ENCODE measurements at regions not wholly inside any gene's neighbourhood (a gene's known extent, or its start where the extent isn't known, plus 50 kb on each side); places are given as distances from the start of the nearest gene placed in this dataset.

DNA sequence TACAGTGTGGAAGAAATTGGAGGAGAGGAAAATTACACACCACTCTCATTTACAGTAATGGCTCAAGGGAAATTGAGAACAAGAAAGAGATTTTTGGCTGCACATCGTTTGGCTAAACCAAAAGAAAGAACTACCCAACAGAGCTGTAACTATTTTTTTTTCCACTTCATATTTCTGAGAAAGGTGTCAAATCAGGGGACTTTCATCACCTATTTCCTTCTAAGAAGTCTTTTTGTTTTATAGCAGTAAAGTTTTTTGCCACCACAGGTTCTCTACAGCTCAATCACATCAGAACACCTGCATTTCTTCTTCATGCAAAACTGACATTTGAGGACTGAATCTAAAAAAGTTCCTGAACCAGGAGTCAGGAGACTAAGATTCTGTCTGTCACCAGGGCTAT, 57.5 kb upstream of the TNIP3 start:
- FAIRE-seq (no peak), DNase-seq (ENCODE audit: insufficient read length) (no peak)
- TF ChIP-seq POLR2A (IDR thresholded peaks at IDR 0.05; ENCODE audit: low read depth, low read length) (no peak), POLR2AphosphoS5 (IDR thresholded peaks at IDR 0.05; ENCODE audit: low read depth, low read length) (no peak), TAF1 (IDR thresholded peaks at IDR 0.05; ENCODE audit: borderline replicate concordance, low read depth, low read length) (no peak)

DNA sequence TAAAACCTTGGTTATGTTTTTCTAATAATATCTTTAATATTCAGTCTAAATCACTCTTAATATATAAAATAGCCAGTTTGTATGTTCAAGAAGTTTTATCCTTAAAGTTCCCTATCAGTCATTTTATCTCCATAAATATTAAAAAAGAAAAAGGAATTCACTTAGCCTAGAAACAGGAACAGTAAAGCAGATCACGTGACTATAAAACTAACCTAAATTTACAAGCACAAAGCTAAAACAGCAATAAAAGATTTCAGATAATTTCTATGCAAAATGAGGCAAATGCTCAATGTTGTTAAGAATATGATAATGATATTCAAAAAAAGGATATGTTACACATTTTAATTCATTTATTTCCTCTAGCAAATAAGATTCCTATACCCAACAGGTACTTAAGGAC, 57.1 kb upstream of the TNIP3 start:
- no peak for TF ChIP-seq POLR2A (IDR thresholded peaks at IDR 0.05; ENCODE audit: low read depth, low read length)
- TF ChIP-seq TAF1 (IDR thresholded peaks at IDR 0.05; ENCODE audit: borderline replicate concordance, low read depth, low read length) = no peak
- TF ChIP-seq POLR2AphosphoS5 (IDR thresholded peaks at IDR 0.05; ENCODE audit: low read depth, low read length) = no peak
- no peak for DNase-seq (ENCODE audit: insufficient read length)
- FAIRE-seq = no peak

DNA sequence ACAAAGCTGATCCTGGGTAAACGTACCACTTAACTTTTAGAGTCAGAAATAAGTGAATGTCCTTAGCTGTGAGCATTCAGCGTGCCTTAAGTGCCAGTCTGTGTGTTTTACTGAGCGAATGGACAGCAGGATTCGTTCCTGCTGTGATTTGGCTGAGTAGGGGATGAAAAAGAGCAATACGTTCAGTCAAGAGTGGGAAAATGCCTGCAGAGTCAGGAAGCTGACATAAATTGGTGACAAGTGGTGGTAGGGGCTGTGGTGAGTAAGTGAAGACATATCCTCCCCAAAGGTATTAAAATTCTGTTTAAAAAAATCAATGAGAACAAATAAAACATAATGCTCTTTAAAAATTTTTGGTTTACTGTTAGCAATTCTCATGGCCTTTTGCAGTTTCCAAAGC, 56.6 kb upstream of the TNIP3 start:
- no peak for DNase-seq (ENCODE audit: insufficient read length)
- TF ChIP-seq POLR2A (IDR thresholded peaks at IDR 0.05; ENCODE audit: low read depth, low read length) = no peak
- TF ChIP-seq POLR2AphosphoS5 (IDR thresholded peaks at IDR 0.05; ENCODE audit: low read depth, low read length) = no peak
- TF ChIP-seq TAF1 (IDR thresholded peaks at IDR 0.05; ENCODE audit: borderline replicate concordance, low read depth, low read length) = no peak
- FAIRE-seq = no peak

DNA sequence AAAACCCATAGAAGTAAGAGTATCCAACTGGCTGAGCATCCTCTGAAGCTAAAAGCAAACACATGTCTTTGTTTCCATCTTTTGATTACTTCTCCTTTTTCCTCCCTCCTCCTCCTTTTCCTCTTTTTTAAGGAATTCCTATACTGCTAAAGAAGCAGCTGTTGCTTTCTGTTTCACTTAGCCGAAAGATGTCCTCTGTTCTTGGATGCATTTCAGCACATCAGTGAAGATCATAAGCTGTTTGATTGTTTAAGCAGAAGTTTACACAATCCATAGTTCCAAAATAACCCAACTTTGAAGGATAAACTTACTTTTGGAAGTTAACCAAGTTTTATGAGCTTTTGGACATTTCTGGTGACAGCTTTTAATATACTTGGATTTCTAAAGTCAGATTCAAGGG, 55.1 kb upstream of the TNIP3 start:
- no peak for TF ChIP-seq TAF1 (IDR thresholded peaks at IDR 0.05; ENCODE audit: borderline replicate concordance, low read depth, low read length)
- TF ChIP-seq POLR2AphosphoS5 (IDR thresholded peaks at IDR 0.05; ENCODE audit: low read depth, low read length) = no peak
- TF ChIP-seq POLR2A (IDR thresholded peaks at IDR 0.05; ENCODE audit: low read depth, low read length) = no peak
- DNase-seq (ENCODE audit: insufficient read length) (no peak), FAIRE-seq (no peak)

DNA sequence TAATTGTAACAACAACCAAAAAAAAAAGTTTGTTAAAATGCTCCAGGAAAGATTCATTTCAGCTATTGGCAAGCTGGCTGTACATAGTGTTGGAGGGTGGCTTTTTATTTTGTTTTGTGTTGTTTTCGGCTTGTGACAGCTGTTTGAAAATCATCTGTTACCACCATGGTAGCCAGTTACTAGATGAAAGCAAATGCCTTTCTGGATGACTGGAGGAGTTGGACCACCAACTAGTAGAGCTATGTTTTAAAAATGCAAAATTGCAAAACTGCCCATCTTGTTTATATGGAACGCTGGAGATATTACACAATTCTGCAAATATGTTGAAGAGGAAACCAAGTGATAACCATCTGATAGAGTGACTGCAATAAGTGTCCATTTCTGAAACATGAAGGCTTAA, 53.2 kb upstream of the TNIP3 start:
- DNase-seq (ENCODE audit: insufficient read length) (no peak), FAIRE-seq (no peak)
- no peak for TF ChIP-seq TAF1 (IDR thresholded peaks at IDR 0.05; ENCODE audit: borderline replicate concordance, low read depth, low read length)
- no peak for TF ChIP-seq POLR2A (IDR thresholded peaks at IDR 0.05; ENCODE audit: low read depth, low read length)
- no peak for TF ChIP-seq POLR2AphosphoS5 (IDR thresholded peaks at IDR 0.05; ENCODE audit: low read depth, low read length)

DNA sequence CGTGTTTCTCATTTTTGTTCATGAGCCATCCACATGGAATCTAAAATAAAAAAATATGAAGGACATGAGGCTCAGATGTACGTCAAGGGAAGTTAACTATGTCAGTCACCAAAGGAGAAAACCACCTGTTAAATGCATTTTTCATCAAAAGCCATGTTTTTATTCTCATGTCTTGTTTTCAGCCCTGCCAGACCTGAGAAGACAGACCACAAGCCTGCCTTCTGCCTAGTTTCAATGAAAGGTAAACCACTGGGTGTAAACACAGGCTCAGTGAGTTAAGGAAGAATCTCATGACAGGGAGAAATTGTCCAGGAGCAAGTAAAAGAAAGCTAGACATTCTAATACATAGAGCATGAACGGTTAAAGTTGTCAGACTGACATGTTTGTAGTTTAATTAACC, 52.3 kb upstream of the TNIP3 start:
- TF ChIP-seq POLR2A (IDR thresholded peaks at IDR 0.05; ENCODE audit: low read depth, low read length) = no peak
- TF ChIP-seq TAF1 (IDR thresholded peaks at IDR 0.05; ENCODE audit: borderline replicate concordance, low read depth, low read length) = no peak
- TF ChIP-seq POLR2AphosphoS5 (IDR thresholded peaks at IDR 0.05; ENCODE audit: low read depth, low read length) = no peak
- DNase-seq (ENCODE audit: insufficient read length) (no peak), FAIRE-seq (no peak)

DNA sequence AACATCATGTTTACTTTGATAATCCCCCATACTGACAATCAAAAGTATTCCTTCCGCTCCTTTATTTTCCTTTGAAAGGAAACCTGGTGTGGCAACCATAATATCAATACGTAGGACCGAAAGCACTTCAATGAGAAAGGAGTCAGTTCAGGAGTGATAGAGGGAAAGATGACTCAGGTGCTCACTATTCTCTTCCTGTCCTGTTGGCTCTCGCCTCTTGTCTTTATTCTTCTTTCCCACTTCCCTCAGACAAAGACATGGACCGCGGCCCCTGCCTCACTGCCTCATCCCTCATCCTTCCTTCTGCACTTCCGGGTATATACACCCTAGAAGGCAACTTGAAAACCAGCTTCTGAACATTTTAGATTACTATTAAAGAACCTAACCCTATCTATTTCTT, 49.8 kb upstream of the TNIP3 start:
- no peak for FAIRE-seq
- no peak for DNase-seq (ENCODE audit: insufficient read length)
- TF ChIP-seq TAF1 (IDR thresholded peaks at IDR 0.05; ENCODE audit: borderline replicate concordance, low read depth, low read length) (no peak), POLR2A (IDR thresholded peaks at IDR 0.05; ENCODE audit: low read depth, low read length) (no peak), POLR2AphosphoS5 (IDR thresholded peaks at IDR 0.05; ENCODE audit: low read depth, low read length) (no peak)

Data from GM12892 (cell line).